ENCODE measurements at regions not wholly inside any gene's neighbourhood (a gene's known extent, or its start where the extent isn't known, plus 50 kb on each side); places are given as distances from the start of the nearest gene placed in this dataset.
"Not testable (repeated sequence)": the region's sequence is repeated elsewhere in the genome, so short reads cannot be mapped to it uniquely, and the experiment has no call there.

- Histone ChIP-seq H3K9ac (ENCODE audit: low read length) (no peak overlapping the region), H3K27me3 (ENCODE audit: control insufficient read depth, insufficient read depth, low read length) (no peaks in the 10 kb centered on the region), H3K4me3 (ENCODE audit: low read length) (no peak overlapping the region), H3K4me1 (ENCODE audit: control insufficient read depth, insufficient read depth, low read length) (no peaks in the 10 kb centered on the region), H3K27ac (ENCODE audit: low read depth, low read length) (no peak overlapping the region), H3K36me3 (ENCODE audit: control insufficient read depth, insufficient read depth, low read length) (no peaks in the 10 kb centered on the region)
Measured at GRCh38 chr4:27964095-27964494, 1103.5 kb downstream of the STIM2 start.

DNA sequence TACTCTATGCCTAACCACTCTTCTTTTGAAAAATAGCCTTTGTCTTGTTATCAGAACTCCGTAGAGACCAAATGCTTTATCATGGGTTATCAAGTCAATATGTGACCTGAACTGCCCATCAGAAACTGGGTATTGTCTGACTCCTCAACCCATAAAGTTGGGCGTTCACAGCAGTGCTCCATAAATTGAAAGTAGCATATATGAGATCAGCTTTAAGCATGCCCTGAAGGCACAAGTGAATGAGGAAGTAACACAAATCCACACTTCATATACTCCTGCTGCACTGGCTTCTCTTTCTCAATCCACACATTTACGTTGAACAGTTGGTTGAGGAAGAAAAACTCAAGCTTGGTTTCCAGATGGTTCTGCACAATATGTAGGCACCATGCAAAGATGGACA lies 1106.0 kb downstream of the STIM2 start:
- H3K4me1 ChIP-seq (ENCODE audit: control insufficient read depth, insufficient read depth, low read length): no peaks in the 10 kb centered on the region
- no peaks in the 10 kb centered on the region for H3K27me3 ChIP-seq (ENCODE audit: control insufficient read depth, insufficient read depth, low read length)
- H3K4me3 ChIP-seq (ENCODE audit: low read length): no peak overlapping the region
- no peak overlapping the region for H3K27ac ChIP-seq (ENCODE audit: low read depth, low read length)
- H3K9ac ChIP-seq (ENCODE audit: low read length): no peak overlapping the region
- H3K36me3 ChIP-seq (ENCODE audit: control insufficient read depth, insufficient read depth, low read length): no peaks in the 10 kb centered on the region

- H3K4me3 ChIP-seq (ENCODE audit: low read length): no peak overlapping the region
- H3K9ac ChIP-seq (ENCODE audit: low read length): no peak overlapping the region
- H3K36me3 ChIP-seq (ENCODE audit: control insufficient read depth, insufficient read depth, low read length): no peaks in the 10 kb centered on the region
- no peaks in the 10 kb centered on the region for H3K27me3 ChIP-seq (ENCODE audit: control insufficient read depth, insufficient read depth, low read length)
- H3K27ac ChIP-seq (ENCODE audit: low read depth, low read length): no peak overlapping the region
- H3K4me1 ChIP-seq (ENCODE audit: control insufficient read depth, insufficient read depth, low read length): no peaks in the 10 kb centered on the region
Measured at GRCh38 chr4:27973056-27973455, 1112.4 kb downstream of the STIM2 start.

- Histone ChIP-seq H3K4me1 (ENCODE audit: control insufficient read depth, insufficient read depth, low read length) (no peaks in the 10 kb centered on the region), H3K27ac (ENCODE audit: low read depth, low read length) (no peak overlapping the region), H3K27me3 (ENCODE audit: control insufficient read depth, insufficient read depth, low read length) (no peaks in the 10 kb centered on the region), H3K9ac (ENCODE audit: low read length) (no peak overlapping the region), H3K36me3 (ENCODE audit: control insufficient read depth, insufficient read depth, low read length) (no peaks in the 10 kb centered on the region), H3K4me3 (ENCODE audit: low read length) (no peak overlapping the region)
Measured at GRCh38 chr4:27973700-27974099, 1113.1 kb downstream of the STIM2 start.

DNA sequence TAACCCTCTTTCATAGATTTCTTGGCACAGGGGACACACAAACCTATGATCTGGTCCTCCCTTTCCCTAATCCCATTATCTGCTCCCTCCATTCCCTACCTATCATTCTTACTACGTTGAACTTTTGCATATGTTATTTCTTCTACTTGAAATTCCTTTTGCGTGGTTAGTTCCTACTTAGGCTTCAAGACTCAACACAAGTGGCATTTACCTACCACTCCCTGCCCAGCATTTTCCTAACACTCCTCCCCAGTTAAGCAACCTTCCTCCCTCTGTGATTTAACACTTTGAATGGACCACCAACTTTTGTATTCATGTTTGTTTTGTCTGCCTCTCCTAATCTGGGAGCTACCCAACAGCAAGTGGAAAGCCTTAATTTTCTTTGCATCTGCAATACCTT lies 1113.7 kb downstream of the STIM2 start:
- H3K4me1 ChIP-seq (ENCODE audit: control insufficient read depth, insufficient read depth, low read length): no peaks in the 10 kb centered on the region
- no peaks in the 10 kb centered on the region for H3K36me3 ChIP-seq (ENCODE audit: control insufficient read depth, insufficient read depth, low read length)
- no peak overlapping the region for H3K27ac ChIP-seq (ENCODE audit: low read depth, low read length)
- H3K9ac ChIP-seq (ENCODE audit: low read length): no peak overlapping the region
- no peaks in the 10 kb centered on the region for H3K27me3 ChIP-seq (ENCODE audit: control insufficient read depth, insufficient read depth, low read length)
- H3K4me3 ChIP-seq (ENCODE audit: low read length): no peak overlapping the region

DNA sequence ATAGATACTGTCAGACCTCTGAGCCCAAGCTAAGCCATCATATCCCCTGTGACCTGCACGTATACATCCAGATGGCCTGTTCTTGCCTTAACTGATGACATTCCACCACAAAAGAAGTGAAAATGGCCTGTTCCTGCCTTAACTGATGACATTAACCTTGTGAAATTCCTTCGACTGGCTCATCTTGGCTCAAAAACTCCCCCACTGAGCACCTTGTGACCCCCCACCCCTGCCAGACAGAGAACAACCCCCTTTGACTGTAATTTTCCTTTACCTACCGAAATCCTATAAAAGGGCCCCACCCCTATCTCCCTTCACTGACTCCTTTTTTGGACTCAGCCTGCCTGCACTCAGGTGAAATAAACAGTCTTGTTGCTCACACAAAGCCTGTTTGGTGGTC lies 1114.2 kb downstream of the STIM2 start:
- not testable (repeated sequence) for H3K27me3 ChIP-seq (ENCODE audit: control insufficient read depth, insufficient read depth, low read length); H3K9ac ChIP-seq (ENCODE audit: low read length); H3K4me1 ChIP-seq (ENCODE audit: control insufficient read depth, insufficient read depth, low read length); H3K36me3 ChIP-seq (ENCODE audit: control insufficient read depth, insufficient read depth, low read length); H3K4me3 ChIP-seq (ENCODE audit: low read length); H3K27ac ChIP-seq (ENCODE audit: low read depth, low read length)

- not testable (repeated sequence) for H3K4me3 ChIP-seq (ENCODE audit: low read length); H3K27me3 ChIP-seq (ENCODE audit: control insufficient read depth, insufficient read depth, low read length); H3K27ac ChIP-seq (ENCODE audit: low read depth, low read length); H3K36me3 ChIP-seq (ENCODE audit: control insufficient read depth, insufficient read depth, low read length); H3K9ac ChIP-seq (ENCODE audit: low read length); H3K4me1 ChIP-seq (ENCODE audit: control insufficient read depth, insufficient read depth, low read length)
Measured at GRCh38 chr4:27978427-27979109, 1117.9 kb downstream of the STIM2 start.

DNA sequence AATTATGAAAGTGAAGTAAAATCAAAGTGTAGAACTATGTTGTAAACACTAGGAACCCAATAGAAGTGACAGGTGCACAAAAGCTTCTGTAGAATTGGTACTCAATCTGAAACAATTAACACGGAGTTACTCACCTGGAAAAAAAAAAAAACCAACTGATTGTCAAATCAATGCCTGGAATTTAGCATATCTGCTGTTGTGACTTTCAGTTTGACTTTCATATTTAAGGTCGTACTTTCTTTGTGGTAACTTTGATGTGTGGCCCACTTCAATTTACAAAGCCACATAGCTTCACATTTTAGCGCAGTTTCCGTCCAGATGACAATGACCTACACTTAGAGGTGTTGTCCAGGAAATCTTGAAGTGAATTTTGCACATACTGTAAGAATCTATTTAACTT lies 1124.9 kb downstream of the STIM2 start:
- no peaks in the 10 kb centered on the region for H3K4me1 ChIP-seq (ENCODE audit: control insufficient read depth, insufficient read depth, low read length)
- H3K27me3 ChIP-seq (ENCODE audit: control insufficient read depth, insufficient read depth, low read length): no peaks in the 10 kb centered on the region
- no peak overlapping the region for H3K9ac ChIP-seq (ENCODE audit: low read length)
- no peak overlapping the region for H3K27ac ChIP-seq (ENCODE audit: low read depth, low read length)
- no peaks in the 10 kb centered on the region for H3K36me3 ChIP-seq (ENCODE audit: control insufficient read depth, insufficient read depth, low read length)
- no peak overlapping the region for H3K4me3 ChIP-seq (ENCODE audit: low read length)

GRCh38 chr4:27986476-27986875 lies 1125.8 kb downstream of the STIM2 start:
- Histone ChIP-seq H3K27me3 (ENCODE audit: control insufficient read depth, insufficient read depth, low read length) (no peaks in the 10 kb centered on the region), H3K4me3 (ENCODE audit: low read length) (no peak overlapping the region), H3K36me3 (ENCODE audit: control insufficient read depth, insufficient read depth, low read length) (no peaks in the 10 kb centered on the region), H3K4me1 (ENCODE audit: control insufficient read depth, insufficient read depth, low read length) (no peaks in the 10 kb centered on the region), H3K27ac (ENCODE audit: low read depth, low read length) (no peak overlapping the region), H3K9ac (ENCODE audit: low read length) (no peak overlapping the region)

DNA sequence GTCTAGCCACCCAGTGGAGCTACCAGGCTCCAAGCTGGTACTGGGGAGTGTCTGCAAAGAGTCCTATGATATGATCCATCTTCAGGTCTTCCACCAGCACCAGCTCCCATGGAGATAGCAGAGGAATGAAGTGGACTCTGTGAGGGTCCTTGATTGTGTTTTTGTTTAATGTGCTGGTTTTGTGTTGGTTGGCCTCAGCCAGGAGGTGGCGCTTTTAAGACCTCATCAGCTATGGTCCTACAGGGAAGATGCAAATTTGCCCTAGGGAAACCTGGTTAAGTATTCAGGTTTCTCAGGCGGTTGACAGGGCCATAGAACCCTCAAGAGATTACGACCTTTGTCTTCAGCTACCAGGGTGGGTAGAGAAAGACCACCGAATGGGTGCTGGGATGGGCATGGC lies 1141.1 kb downstream of the STIM2 start:
- no peaks in the 10 kb centered on the region for H3K27me3 ChIP-seq (ENCODE audit: control insufficient read depth, insufficient read depth, low read length)
- H3K4me1 ChIP-seq (ENCODE audit: control insufficient read depth, insufficient read depth, low read length): no peaks in the 10 kb centered on the region
- no peak overlapping the region for H3K4me3 ChIP-seq (ENCODE audit: low read length)
- no peak overlapping the region for H3K9ac ChIP-seq (ENCODE audit: low read length)
- no peak overlapping the region for H3K27ac ChIP-seq (ENCODE audit: low read depth, low read length)
- H3K36me3 ChIP-seq (ENCODE audit: control insufficient read depth, insufficient read depth, low read length): no peaks in the 10 kb centered on the region

DNA sequence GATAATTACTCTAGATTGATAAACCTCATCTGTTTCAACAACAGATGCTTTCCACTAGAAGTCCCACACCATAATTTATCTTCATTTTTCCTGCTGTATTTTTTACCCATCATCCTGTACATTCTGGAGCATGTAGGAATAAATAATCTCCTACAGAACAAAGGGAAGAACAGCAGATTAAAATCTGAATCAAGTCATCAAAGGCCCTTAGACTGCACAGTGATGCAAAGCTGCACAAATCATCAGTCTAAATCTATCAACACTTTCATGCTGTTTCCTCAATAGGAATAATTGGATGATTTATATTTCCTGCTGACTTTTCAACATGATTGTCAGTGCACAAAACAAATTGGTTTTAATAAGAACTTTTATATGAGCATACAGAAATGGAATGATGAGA lies 1143.9 kb downstream of the STIM2 start:
- Histone ChIP-seq H3K9ac (ENCODE audit: low read length) (no peak overlapping the region), H3K4me3 (ENCODE audit: low read length) (no peak overlapping the region), H3K36me3 (ENCODE audit: control insufficient read depth, insufficient read depth, low read length) (no peaks in the 10 kb centered on the region), H3K27ac (ENCODE audit: low read depth, low read length) (no peak overlapping the region), H3K27me3 (ENCODE audit: control insufficient read depth, insufficient read depth, low read length) (no peaks in the 10 kb centered on the region), H3K4me1 (ENCODE audit: control insufficient read depth, insufficient read depth, low read length) (no peaks in the 10 kb centered on the region)

DNA sequence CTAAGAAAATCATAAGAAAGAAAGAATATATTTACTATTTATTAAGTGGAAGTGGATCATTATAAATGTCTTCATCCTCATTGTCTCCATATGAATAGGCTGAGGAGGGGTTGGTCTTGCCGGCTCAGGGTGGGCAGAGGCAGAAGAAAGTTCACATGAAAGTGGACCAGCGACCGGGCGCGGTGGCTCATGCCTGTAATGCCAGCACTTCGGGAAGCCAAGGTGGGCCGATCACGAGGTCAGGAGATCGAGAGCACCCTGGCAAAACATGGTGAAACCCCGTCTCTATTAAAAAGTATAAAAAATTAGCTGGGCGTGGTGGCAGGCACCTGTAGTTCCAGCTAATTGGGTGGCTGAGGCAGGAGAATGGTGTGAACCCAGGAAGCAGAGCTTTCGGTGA lies 1145.4 kb downstream of the STIM2 start:
- H3K4me1 ChIP-seq (ENCODE audit: control insufficient read depth, insufficient read depth, low read length): no peaks in the 10 kb centered on the region
- no peak overlapping the region for H3K27ac ChIP-seq (ENCODE audit: low read depth, low read length)
- H3K27me3 ChIP-seq (ENCODE audit: control insufficient read depth, insufficient read depth, low read length): no peaks in the 10 kb centered on the region
- H3K36me3 ChIP-seq (ENCODE audit: control insufficient read depth, insufficient read depth, low read length): no peaks in the 10 kb centered on the region
- H3K4me3 ChIP-seq (ENCODE audit: low read length): no peak overlapping the region
- no peak overlapping the region for H3K9ac ChIP-seq (ENCODE audit: low read length)

DNA sequence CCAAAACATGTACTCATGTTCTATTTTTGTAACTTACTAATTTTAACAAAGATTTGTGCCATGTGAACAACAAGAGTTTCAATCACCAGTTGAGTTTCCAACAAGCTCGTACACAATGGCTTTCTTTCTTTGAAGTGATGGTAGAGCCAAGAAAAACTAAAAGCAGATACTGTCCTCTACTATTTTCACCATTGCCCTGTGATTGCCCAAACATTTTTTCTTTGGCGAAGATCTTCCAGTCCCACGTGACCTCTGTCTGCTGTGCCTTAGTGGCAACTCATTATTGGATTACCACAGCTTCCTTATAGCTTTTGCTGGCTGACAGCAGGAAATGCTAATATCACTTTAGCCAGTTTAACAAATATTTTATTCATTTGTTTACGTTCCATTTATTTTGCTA lies 1147.1 kb downstream of the STIM2 start:
- Histone ChIP-seq H3K4me1 (ENCODE audit: control insufficient read depth, insufficient read depth, low read length) (no peaks in the 10 kb centered on the region), H3K4me3 (ENCODE audit: low read length) (no peak overlapping the region), H3K27me3 (ENCODE audit: control insufficient read depth, insufficient read depth, low read length) (no peaks in the 10 kb centered on the region), H3K27ac (ENCODE audit: low read depth, low read length) (no peak overlapping the region), H3K36me3 (ENCODE audit: control insufficient read depth, insufficient read depth, low read length) (no peaks in the 10 kb centered on the region), H3K9ac (ENCODE audit: low read length) (no peak overlapping the region)
